SK-N-SH (cell line): ENCODE measurements at regions not wholly inside any gene's neighbourhood (a gene's known extent, or its start where the extent isn't known, plus 50 kb on each side); places are given as distances from the start of the nearest gene placed in this dataset.

Source experiments
- CTCF ChIA-PET: fragments of 300-600, 350-600 bp; formaldehyde crosslinking; extraction: SDS; loops from one replicate; lab custom pipeline; 2021; lab: Yijun Ruan, JAX
- POLR2A ChIA-PET: fragments of 350-600 bp; sonication (Branson Sonifier 250); formaldehyde crosslinking; extraction: SDS; loops from one replicate; lab custom pipeline; 2020; ENCODE audit warnings: antibody characterized with exemption, inconsistent platforms; lab: Yijun Ruan, JAX
- DNase-seq: peaks from one replicate; pipeline ENCODE4 v3.0.0; 2012
- H2AFZ ChIP-seq: fragments of 200-600 bp; sonication (generic); 2 replicates; pipeline ENCODE4 v1.8.1; 2016; ENCODE audit warnings: antibody characterized with exemption, mild to moderate bottlenecking, low read depth
- H3F3A ChIP-seq: fragments of 200-600 bp; sonication (generic); replicated peaks from 2 replicates; pipeline ENCODE3; 2016; ENCODE audit warnings: antibody characterized with exemption, mild to moderate bottlenecking; ENCODE audit not compliant: insufficient read depth
- H3K27ac ChIP-seq, 2 experiments: fragments of 200-500 bp in 1 of 2; fragments of 200-600 bp in 1 of 2; sonication (Bioruptor generic) in 1 of 2; sonication (generic), shearing (Covaris generic) in 1 of 2; 2 replicates each; pipeline versions ENCODE4 v1.5.1 to v1.6.1; 2014 to 2016; ENCODE audit warnings: low read depth in 2 of 2, inconsistent platforms in 1 of 2, low read length in 1 of 2, mild to moderate bottlenecking in 1 of 2, mixed read lengths in 1 of 2
- H3K27me3 ChIP-seq: fragments of 200-600 bp; sonication (generic), shearing (Covaris generic); 2 replicates; pipeline ENCODE4 v1.6.1; 2016; ENCODE audit warnings: mixed run types; ENCODE audit not compliant: insufficient read depth
- H3K36me3 ChIP-seq, 2 experiments: fragments of 200-500 bp in 1 of 2; fragments of 200-600 bp in 1 of 2; sonication (Bioruptor generic) in 1 of 2; sonication (generic) in 1 of 2; replicated peaks in 1 of 2; 2 replicates each; pipeline versions ENCODE3 to v1.5.1; 2014 to 2016; ENCODE audit warnings: low read length in 1 of 2, mild to moderate bottlenecking in 1 of 2; ENCODE audit not compliant: insufficient read depth in 2 of 2, control insufficient read depth in 1 of 2
- H3K4me1 ChIP-seq, 2 experiments: fragments of 200-500 bp in 1 of 2; fragments of 200-600 bp in 1 of 2; sonication (Bioruptor generic) in 1 of 2; sonication (generic), shearing (Covaris generic) in 1 of 2; 2 replicates each; pipeline versions ENCODE4 v1.5.1 to v1.6.1; 2014 to 2016; ENCODE audit warnings: low read depth in 1 of 2, low read length in 1 of 2, mixed run types in 1 of 2; ENCODE audit not compliant: insufficient read depth in 2 of 2, control insufficient read depth in 1 of 2
- H3K4me2 ChIP-seq: fragments of 200-600 bp; sonication (generic), shearing (Covaris generic); 2 replicates; pipeline ENCODE4 v1.6.1; 2017; ENCODE audit warnings: mixed run types
- H3K4me3 ChIP-seq, 2 experiments: fragments of 200-500 bp in 1 of 2; fragments of 200-600 bp in 1 of 2; sonication (Bioruptor generic) in 1 of 2; sonication (generic), shearing (Covaris generic) in 1 of 2; 2 replicates each; pipeline versions ENCODE4 v1.5.1 to v1.8.1; 2014 to 2016; ENCODE audit warnings: low read depth in 2 of 2, inconsistent platforms in 1 of 2, low read length in 1 of 2, mild to moderate bottlenecking in 1 of 2, mixed read lengths in 1 of 2, moderate library complexity in 1 of 2
- H3K79me2 ChIP-seq: fragments of 200-600 bp; sonication (generic); 2 replicates; pipeline ENCODE4 v1.8.1; 2017; ENCODE audit warnings: mild to moderate bottlenecking; ENCODE audit not compliant: insufficient read depth
- H3K9ac ChIP-seq: fragments of 200-600 bp; sonication (generic); 2 replicates; pipeline ENCODE4 v1.6.1; 2017; ENCODE audit warnings: mixed run types
- H3K9me2 ChIP-seq: fragments of 200-600 bp; sonication (generic); 2 replicates; pipeline ENCODE4 v1.6.1; 2017; ENCODE audit warnings: mixed run types
- H3K9me3 ChIP-seq: fragments of 200-600 bp; sonication (generic); 2 replicates; pipeline ENCODE4 v1.6.1; 2017; ENCODE audit warnings: mixed run types, mild to moderate bottlenecking, moderate library complexity
- H4K20me1 ChIP-seq: fragments of 200-600 bp; sonication (generic); 2 replicates; pipeline ENCODE4 v1.6.1; 2017; ENCODE audit warnings: mild to moderate bottlenecking, mixed run types; ENCODE audit not compliant: insufficient read depth
- CHD2 ChIP-seq: fragments of 150-350 bp; IDR thresholded peaks from 2 replicates; pipeline ENCODE4 v1.6.1; 2018; ENCODE audit warnings: low read length; ENCODE audit not compliant: partially characterized antibody
- CTCF ChIP-seq: fragments of 200-600 bp; sonication (generic); IDR thresholded peaks from 2 replicates; pipeline ENCODE4 v1.6.1; 2017; ENCODE audit warnings: antibody characterized with exemption, mild to moderate bottlenecking, moderate library complexity
- ELF1 ChIP-seq: IDR thresholded peaks from 2 replicates; pipeline ENCODE4 v1.4.0; 2012
- EP300 ChIP-seq, 2 experiments: IDR thresholded peaks; 2 replicates each; pipeline versions ENCODE4 v1.4.0 to v1.6.1; 2012; ENCODE audit warnings: borderline replicate concordance in 1 of 2, low read depth in 1 of 2, low read length in 1 of 2
- FOSL2 ChIP-seq: IDR thresholded peaks from 2 replicates; pipeline ENCODE4 v1.4.0; 2012; ENCODE audit warnings: low read depth, mild to moderate bottlenecking, moderate library complexity, borderline replicate concordance
- GATA2 ChIP-seq: sonication (generic); formaldehyde crosslinking; IDR thresholded peaks from 2 replicates; pipeline ENCODE4 v1.5.0; 2020; ENCODE audit warnings: mild to moderate bottlenecking, missing genetic modification reagents
- IRF3 ChIP-seq: fragments of 150-350 bp; IDR thresholded peaks from 2 replicates; pipeline ENCODE4 v1.6.1; 2016; ENCODE audit warnings: mild to moderate bottlenecking, low read depth, low read length
- MEF2A ChIP-seq: IDR thresholded peaks from 2 replicates; pipeline ENCODE4 v1.4.0; 2012; ENCODE audit warnings: low read depth, borderline replicate concordance
- MXI1 ChIP-seq: IDR thresholded peaks from 2 replicates; pipeline ENCODE4 v1.6.1; 2012; ENCODE audit warnings: mild to moderate bottlenecking, low read depth, low read length, improper control_type of control experiment
- NRF1 ChIP-seq: IDR thresholded peaks from 2 replicates; pipeline ENCODE4 v1.6.1; 2012; ENCODE audit warnings: low read depth, mild to moderate bottlenecking, low read length
- POLR2AphosphoS5 ChIP-seq: IDR thresholded peaks from 2 replicates; pipeline ENCODE4 v1.6.1; 2012; ENCODE audit warnings: low read depth, low read length
- RCOR1 ChIP-seq: fragments of 150-350 bp; IDR thresholded peaks from 2 replicates; pipeline ENCODE4 v1.6.1; 2017; ENCODE audit warnings: antibody characterized with exemption, low read length
- SIN3A ChIP-seq: IDR thresholded peaks from 2 replicates; pipeline ENCODE4 v1.6.1; 2012; ENCODE audit warnings: low read depth, mild to moderate bottlenecking, low read length, moderate library complexity, borderline replicate concordance
- SMC3 ChIP-seq: IDR thresholded peaks from 2 replicates; pipeline ENCODE4 v1.6.1; 2012; ENCODE audit warnings: low read depth, low read length, improper control_type of control experiment
- TCF12 ChIP-seq: IDR thresholded peaks from 2 replicates; pipeline ENCODE4 v1.4.0; 2012
- USF1 ChIP-seq: IDR thresholded peaks from 2 replicates; pipeline ENCODE4 v1.4.0; 2012; ENCODE audit warnings: low read depth, borderline replicate concordance
- WGBS: methylation state at CpG from one replicate; pipeline ENCODE4 v1.1.6; 2017; ENCODE audit warnings: low lambda C conversion rate; 5-methylcytosine and 5-hydroxymethylcytosine counted together
- TF ChIP-seq, protein P1 (sequence below): IDR thresholded peaks from 2 replicates; pipeline ENCODE4; 2012
- TF ChIP-seq, protein P2 (sequence below): IDR thresholded peaks from 2 replicates; pipeline ENCODE4 v1.4.0; 2012; ENCODE audit warnings: low read depth
- TF ChIP-seq, protein P3 (sequence below): IDR thresholded peaks from 2 replicates; pipeline ENCODE4 v1.6.1; 2012; ENCODE audit warnings: mild to moderate bottlenecking, low read depth, low read length, moderate library complexity

DNA sequence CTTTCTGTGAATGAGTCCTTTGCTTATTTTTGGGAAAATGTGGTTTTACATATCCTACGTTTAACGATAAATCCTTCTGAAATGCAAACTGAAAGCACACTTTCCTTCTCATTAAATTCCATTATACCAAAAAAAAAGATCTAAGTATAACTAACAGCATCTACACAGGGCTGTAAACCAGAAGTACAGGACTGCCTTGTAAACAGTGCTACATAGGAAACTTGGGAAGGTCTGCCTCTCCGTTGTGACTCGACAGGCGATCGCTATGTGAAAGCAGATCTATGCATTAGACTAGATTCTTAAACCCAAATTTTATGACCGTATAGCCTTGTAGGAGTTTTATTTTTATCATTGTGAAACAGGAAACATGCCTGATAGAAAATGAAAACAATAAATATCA lies 690.5 kb downstream of the ARHGAP15 start:
- Histone ChIP-seq H3K27ac (no peak overlapping the region), H3K36me3 (no peaks in the 10 kb centered on the region), H3K79me2 (no peaks in the 10 kb centered on the region), H3K9me3 (no peaks in the 10 kb centered on the region), H2AFZ (no peak overlapping the region), H4K20me1 (no peaks in the 10 kb centered on the region), H3K9me2 (no peaks in the 10 kb centered on the region), H3K4me1 (peaks cover 0 to 6% of the 10 kb centered on the region in 2 experiments; a peak in 2 of 4 replicates), H3K27me3 (no peaks in the 10 kb centered on the region), H3F3A (no peaks in the 10 kb centered on the region), H3K4me2 (no peak overlapping the region), H3K9ac (no peak overlapping the region), H3K4me3 (no peak overlapping the region)
- 95% methylated on average over 7 of the region's 7 CpGs for WGBS
- POLR2A ChIA-PET, result no interaction called here
- no peak for DNase-seq
- TF ChIP-seq SMC3 (no peak), ELF1 (no peak), FOSL2 (no peak), CHD2 (no peak), TCF12 (no peak), SIN3A (no peak), RCOR1 (no peak), POLR2AphosphoS5 (no peak), CTCF (no peak), NRF1 (no peak), GATA2 (CRISPR knock-in tag) (no peak), MEF2A (no peak), MXI1 (no peak), EP300 (IDR thresholded peaks at IDR 0.05; ENCODE audit: borderline replicate concordance in 1 of 2, low read depth in 1 of 2, low read length in 1 of 2) (no peak), USF1 (no peak), IRF3 (no peak)
- TF ChIP-seq, protein P1, sequence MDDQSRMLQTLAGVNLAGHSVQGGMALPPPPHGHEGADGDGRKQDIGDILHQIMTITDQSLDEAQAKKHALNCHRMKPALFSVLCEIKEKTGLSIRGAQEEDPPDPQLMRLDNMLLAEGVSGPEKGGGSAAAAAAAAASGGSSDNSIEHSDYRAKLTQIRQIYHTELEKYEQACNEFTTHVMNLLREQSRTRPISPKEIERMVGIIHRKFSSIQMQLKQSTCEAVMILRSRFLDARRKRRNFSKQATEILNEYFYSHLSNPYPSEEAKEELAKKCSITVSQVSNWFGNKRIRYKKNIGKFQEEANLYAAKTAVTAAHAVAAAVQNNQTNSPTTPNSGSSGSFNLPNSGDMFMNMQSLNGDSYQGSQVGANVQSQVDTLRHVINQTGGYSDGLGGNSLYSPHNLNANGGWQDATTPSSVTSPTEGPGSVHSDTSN, result no peak
- TF ChIP-seq, protein P2, sequence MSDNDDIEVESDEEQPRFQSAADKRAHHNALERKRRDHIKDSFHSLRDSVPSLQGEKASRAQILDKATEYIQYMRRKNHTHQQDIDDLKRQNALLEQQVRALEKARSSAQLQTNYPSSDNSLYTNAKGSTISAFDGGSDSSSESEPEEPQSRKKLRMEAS, result no peak
- TF ChIP-seq, protein P3, sequence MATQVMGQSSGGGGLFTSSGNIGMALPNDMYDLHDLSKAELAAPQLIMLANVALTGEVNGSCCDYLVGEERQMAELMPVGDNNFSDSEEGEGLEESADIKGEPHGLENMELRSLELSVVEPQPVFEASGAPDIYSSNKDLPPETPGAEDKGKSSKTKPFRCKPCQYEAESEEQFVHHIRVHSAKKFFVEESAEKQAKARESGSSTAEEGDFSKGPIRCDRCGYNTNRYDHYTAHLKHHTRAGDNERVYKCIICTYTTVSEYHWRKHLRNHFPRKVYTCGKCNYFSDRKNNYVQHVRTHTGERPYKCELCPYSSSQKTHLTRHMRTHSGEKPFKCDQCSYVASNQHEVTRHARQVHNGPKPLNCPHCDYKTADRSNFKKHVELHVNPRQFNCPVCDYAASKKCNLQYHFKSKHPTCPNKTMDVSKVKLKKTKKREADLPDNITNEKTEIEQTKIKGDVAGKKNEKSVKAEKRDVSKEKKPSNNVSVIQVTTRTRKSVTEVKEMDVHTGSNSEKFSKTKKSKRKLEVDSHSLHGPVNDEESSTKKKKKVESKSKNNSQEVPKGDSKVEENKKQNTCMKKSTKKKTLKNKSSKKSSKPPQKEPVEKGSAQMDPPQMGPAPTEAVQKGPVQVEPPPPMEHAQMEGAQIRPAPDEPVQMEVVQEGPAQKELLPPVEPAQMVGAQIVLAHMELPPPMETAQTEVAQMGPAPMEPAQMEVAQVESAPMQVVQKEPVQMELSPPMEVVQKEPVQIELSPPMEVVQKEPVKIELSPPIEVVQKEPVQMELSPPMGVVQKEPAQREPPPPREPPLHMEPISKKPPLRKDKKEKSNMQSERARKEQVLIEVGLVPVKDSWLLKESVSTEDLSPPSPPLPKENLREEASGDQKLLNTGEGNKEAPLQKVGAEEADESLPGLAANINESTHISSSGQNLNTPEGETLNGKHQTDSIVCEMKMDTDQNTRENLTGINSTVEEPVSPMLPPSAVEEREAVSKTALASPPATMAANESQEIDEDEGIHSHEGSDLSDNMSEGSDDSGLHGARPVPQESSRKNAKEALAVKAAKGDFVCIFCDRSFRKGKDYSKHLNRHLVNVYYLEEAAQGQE, result no peak
- CTCF ChIA-PET, result no interaction called here
